WTC11 (cell line): ENCODE measurements at regions not wholly inside any gene's neighbourhood (a gene's known extent, or its start where the extent isn't known, plus 50 kb on each side); places are given as distances from the start of the nearest gene placed in this dataset.

Experiments
- ELF4 ChIP-seq: sonication (generic); formaldehyde crosslinking; IDR thresholded peaks from 2 replicates; pipeline ENCODE4 v1.8.1; 2022; ENCODE audit warnings: low read depth, mild to moderate bottlenecking, moderate library complexity, missing genetic modification reagents
- FOXK1 ChIP-seq: sonication (generic); formaldehyde crosslinking; IDR thresholded peaks from 2 replicates; pipeline ENCODE4 v1.8.0; 2022; ENCODE audit warnings: mild to moderate bottlenecking, moderate library complexity, missing genetic modification reagents
- MYBL2 ChIP-seq: sonication (generic); formaldehyde crosslinking; IDR thresholded peaks from 2 replicates; pipeline ENCODE4 v1.8.1; 2023; ENCODE audit warnings: mild to moderate bottlenecking, moderate library complexity, missing genetic modification reagents
- NR2C2 ChIP-seq: sonication (generic); formaldehyde crosslinking; IDR thresholded peaks from 2 replicates; pipeline ENCODE4 v1.8.0; 2022; ENCODE audit warnings: mild to moderate bottlenecking, missing genetic modification reagents
- STAT6 ChIP-seq: sonication (generic); formaldehyde crosslinking; conservative IDR thresholded peaks from 2 replicates; pipeline ENCODE4 v1.8.1; 2023; ENCODE audit warnings: mild to moderate bottlenecking, low read depth, missing genetic modification reagents, moderate library complexity
- TCF7 ChIP-seq: sonication (generic); formaldehyde crosslinking; IDR thresholded peaks from 2 replicates; pipeline ENCODE4 v1.8.0; 2022; ENCODE audit warnings: mild to moderate bottlenecking, low read depth, missing genetic modification reagents, moderate library complexity
- ZNF138 ChIP-seq: sonication (generic); formaldehyde crosslinking; conservative IDR thresholded peaks from 2 replicates; pipeline ENCODE4 v1.8.1; 2022; ENCODE audit warnings: mild to moderate bottlenecking, moderate library complexity, missing genetic modification reagents
- TF ChIP-seq, protein P1 (sequence below): fragments of 200-600 bp; IDR thresholded peaks from 2 replicates; pipeline ENCODE4 v1.8.0; 2022; ENCODE audit warnings: antibody characterized with exemption
- TF ChIP-seq, protein P2 (sequence below): sonication (generic); formaldehyde crosslinking; IDR thresholded peaks from 2 replicates; pipeline ENCODE4 v1.8.1; 2022; ENCODE audit warnings: missing genetic modification reagents, borderline replicate concordance

- TF ChIP-seq, protein P1, sequence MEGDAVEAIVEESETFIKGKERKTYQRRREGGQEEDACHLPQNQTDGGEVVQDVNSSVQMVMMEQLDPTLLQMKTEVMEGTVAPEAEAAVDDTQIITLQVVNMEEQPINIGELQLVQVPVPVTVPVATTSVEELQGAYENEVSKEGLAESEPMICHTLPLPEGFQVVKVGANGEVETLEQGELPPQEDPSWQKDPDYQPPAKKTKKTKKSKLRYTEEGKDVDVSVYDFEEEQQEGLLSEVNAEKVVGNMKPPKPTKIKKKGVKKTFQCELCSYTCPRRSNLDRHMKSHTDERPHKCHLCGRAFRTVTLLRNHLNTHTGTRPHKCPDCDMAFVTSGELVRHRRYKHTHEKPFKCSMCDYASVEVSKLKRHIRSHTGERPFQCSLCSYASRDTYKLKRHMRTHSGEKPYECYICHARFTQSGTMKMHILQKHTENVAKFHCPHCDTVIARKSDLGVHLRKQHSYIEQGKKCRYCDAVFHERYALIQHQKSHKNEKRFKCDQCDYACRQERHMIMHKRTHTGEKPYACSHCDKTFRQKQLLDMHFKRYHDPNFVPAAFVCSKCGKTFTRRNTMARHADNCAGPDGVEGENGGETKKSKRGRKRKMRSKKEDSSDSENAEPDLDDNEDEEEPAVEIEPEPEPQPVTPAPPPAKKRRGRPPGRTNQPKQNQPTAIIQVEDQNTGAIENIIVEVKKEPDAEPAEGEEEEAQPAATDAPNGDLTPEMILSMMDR = no peak
- TF ChIP-seq FOXK1 (CRISPR knock-in tag) (no peak), MYBL2 (no peak), NR2C2 (CRISPR knock-in tag) (no peak), STAT6 (CRISPR knock-in tag) (no peak), ELF4 (CRISPR knock-in tag) (no peak), ZNF138 (no peak), TCF7 (CRISPR knock-in tag) (no peak)
- TF ChIP-seq, protein P2, sequence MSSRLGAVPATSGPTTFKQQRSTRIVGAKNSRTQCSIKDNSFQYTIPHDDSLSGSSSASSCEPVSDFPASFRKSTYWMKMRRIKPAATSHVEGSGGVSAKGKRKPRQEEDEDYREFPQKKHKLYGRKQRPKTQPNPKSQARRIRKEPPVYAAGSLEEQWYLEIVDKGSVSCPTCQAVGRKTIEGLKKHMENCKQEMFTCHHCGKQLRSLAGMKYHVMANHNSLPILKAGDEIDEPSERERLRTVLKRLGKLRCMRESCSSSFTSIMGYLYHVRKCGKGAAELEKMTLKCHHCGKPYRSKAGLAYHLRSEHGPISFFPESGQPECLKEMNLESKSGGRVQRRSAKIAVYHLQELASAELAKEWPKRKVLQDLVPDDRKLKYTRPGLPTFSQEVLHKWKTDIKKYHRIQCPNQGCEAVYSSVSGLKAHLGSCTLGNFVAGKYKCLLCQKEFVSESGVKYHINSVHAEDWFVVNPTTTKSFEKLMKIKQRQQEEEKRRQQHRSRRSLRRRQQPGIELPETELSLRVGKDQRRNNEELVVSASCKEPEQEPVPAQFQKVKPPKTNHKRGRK (CRISPR knock-in tag) = no peak
Measured at GRCh38 chr16:14351647-14352046, 278.4 kb downstream of the PARN start.
